HG02642 (cell line): ENCODE measurements at regions not wholly inside any gene's neighbourhood (a gene's known extent, or its start where the extent isn't known, plus 50 kb on each side); places are given as distances from the start of the nearest gene placed in this dataset.
A peak's percentile ranks its signal among the peaks of the same experiment; 100 is the strongest.

Experiments used
- ATAC-seq: cut with Tn5 transposase; IDR thresholded peaks from one replicate; pipeline ENCODE4 v1.9.1; 2021; ENCODE audit warnings: mild to moderate bottlenecking; ENCODE audit not compliant: unreplicated experiment, poor library complexity

DNA sequence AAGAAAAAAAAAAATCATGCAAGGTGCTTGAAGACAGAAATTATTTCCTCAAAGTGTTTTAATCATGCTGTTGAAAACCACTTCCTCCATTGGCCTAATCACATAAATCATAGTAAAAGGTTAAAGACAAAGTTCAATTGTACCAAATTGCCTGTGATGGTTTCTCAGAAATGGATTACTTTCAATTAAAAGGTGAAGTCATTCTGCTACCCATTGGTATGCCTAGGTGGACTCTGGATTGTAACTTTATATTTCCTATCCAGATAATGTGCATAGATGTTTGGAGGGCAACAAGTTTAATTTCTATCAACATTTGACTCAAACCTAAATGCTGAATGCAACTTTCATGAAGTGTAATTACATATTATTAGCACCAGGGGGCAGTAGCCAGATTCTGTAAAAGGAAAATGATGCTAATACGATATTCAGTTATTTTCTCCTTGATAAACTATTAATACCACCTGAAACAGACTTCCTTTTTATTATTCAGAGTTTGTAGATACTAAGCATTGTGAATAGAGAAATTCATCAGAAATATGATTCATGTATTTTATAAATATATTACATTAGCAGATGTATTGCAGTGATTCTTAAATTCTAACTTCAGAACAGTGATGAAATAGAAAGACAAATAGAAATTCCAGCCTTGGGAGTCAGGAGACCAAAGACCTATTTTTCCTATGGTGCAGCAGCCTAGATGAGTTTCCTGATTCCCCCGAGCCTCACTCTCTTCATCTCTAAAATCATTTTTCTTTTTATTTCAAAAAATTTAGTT lies 148.2 kb downstream of the CAAP1 start:
- no peak for ATAC-seq

- no peak for ATAC-seq
These were observed 149.7 kb downstream of the CAAP1 start for GRCh38 chr9:26742828-26743476.

GRCh38 chr9:26735160-26735559 lies 157.4 kb downstream of the CAAP1 start:
- ATAC-seq, result no peak

DNA sequence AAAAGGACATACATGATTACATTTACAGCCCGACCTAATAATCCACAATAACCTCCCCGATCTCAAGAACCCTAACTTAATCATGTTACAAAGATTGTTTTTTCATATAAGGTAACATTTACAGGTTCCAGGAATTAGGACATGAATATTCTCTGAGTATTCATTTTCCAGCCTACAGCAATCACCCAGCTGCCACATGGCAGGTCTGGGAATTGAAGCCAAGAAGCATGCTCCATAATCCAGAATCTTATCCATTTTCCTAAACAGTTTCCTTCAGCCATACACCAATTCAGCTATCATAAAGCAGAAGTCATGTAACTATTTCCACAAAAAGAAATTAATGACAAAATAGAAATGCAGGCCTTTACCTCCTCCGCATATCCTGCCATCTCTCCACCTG lies 163.4 kb downstream of the CAAP1 start:
- no peak for ATAC-seq

- peak; percentile 54 for ATAC-seq
These were observed 165.1 kb downstream of the CAAP1 start for GRCh38 chr9:26727471-26727870.

GRCh38 chr9:26725573-26725972 lies 167.0 kb downstream of the CAAP1 start:
- ATAC-seq, result no peak

DNA sequence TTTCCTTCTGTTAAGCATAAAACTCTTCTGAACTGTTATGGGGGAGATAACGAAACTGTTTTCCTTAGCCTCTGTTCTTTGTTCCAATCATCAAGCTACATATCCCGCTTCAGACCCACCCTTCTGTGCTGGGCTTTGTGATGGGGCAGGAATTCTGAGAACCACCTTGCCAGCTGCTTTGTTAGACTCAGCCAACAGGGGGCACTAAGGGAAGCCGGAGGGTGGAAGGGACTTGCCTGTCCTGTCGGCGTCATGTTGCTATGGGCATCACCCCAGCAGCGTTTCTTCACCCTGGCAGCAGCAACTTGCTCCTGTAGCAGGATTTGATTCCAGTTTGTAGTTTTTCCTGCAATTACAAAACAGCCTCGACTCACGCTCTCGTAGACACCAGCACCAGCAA lies 169.1 kb downstream of the CAAP1 start:
- ATAC-seq, result peak; percentile 83

- ATAC-seq, result no peak
These were observed 169.8 kb downstream of the CAAP1 start for GRCh38 chr9:26722755-26723154.

GRCh38 chr9:26710008-26710407 lies 182.6 kb downstream of the CAAP1 start:
- ATAC-seq, result no peak

- no peak for ATAC-seq
These were observed 186.4 kb downstream of the CAAP1 start for GRCh38 chr9:26706223-26706622.

GRCh38 chr9:26695298-26695622 lies 197.3 kb downstream of the CAAP1 start:
- ATAC-seq, result no peak

DNA sequence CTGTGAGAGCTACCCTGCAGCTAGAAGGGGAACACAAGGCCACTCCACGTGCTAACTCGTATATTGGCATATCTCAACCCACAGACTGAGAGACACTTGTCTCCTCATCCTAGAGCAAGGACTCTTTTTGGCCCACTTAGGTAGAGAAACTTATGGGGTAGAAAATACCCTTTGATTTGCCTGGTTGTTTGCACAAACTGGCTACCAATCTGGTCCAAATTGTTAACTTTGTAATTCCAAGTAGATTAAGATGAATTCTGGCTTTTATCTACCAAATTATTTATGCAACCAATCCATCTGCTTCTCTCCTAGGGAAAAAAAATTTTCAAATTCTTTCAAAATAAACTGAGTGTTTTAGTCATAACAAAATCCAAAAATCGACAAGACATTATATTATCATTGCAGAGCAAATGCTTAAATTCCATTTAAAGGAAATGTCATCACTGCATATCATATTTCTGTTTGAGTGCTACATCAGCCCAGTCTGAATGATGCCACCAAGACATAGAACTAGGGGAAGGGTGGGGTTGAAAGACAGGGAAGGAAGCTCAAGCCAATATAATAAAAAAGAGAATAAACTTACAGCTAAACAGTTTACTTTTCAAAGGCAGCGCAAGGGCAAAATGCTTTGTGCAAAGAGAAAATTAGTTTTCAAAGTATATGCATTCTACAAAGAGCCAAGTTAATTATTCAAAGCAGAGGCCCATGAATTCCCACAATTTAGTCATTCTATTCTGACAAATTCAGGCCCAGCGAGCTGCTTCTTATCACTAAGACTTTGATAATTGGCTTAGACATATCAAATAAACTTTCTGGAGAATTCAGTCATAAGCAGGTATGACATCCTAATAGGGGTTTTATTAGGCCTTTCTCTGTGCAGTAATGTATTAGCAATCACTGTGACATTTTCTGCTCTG lies 198.0 kb downstream of the CAAP1 start:
- no peak for ATAC-seq

DNA sequence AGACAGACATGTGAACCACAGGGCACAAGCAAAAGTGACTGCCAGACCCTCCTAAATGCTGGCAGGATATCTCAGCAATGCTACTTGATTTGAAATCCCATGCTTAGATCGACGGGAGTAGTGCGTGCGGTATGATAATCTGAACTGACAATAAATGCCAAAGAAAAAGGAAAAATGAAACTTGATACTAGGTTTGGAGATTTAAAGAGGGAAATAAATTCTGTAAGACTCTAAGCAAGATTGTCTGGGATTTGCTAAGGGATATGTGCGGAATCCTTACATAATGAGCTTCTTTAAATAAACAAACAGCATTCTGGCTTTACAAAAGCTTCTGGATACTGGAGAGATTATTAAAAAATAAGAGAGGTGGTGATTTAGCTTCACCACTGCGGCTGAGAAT lies 203.6 kb downstream of the CAAP1 start:
- ATAC-seq, result no peak

DNA sequence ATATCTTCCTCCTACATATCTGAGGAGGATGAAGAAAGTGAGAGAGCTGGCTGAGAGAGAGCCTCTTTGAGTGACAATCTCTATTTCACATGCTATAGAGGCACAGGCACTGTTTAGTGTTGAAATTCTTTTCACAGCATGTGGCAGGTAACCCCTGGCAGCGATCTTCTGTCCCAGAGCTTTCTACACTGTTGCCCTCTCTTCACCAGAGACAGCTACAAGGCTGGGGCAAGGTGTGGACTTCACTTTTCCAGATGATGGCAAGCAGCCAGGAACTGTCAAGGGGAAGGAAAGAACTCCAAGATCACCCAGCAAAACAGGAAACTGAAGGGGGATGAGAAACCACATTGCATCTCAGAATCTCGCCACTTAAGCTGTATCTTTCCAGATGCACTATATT lies 205.2 kb downstream of the CAAP1 start:
- ATAC-seq, result no peak

DNA sequence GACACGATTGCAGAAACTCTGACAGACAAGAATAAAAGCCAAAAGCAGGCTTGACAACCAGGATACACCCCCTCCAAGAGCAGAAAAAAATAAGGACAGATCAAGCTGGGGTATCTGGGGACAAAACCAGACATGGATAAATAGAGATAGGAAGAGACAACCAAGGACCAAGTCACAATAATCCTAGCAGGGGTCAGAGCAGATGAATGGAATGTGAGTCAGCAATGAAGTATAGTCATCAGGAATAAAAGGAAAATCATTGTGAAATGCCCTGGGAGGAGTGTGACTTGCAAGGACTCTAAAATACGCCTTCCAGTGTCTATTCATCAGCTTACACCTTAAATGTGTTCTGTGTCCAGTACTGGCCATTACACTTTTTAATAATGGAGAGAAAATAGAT lies 206.8 kb downstream of the CAAP1 start:
- no peak for ATAC-seq

- no peak for ATAC-seq
These were observed 208.6 kb downstream of the CAAP1 start for GRCh38 chr9:26684029-26684428.

- no peak for ATAC-seq
These were observed 209.7 kb downstream of the CAAP1 start for GRCh38 chr9:26682796-26683496.

- no peak for ATAC-seq
These were observed 210.6 kb downstream of the CAAP1 start for GRCh38 chr9:26682041-26682440.

DNA sequence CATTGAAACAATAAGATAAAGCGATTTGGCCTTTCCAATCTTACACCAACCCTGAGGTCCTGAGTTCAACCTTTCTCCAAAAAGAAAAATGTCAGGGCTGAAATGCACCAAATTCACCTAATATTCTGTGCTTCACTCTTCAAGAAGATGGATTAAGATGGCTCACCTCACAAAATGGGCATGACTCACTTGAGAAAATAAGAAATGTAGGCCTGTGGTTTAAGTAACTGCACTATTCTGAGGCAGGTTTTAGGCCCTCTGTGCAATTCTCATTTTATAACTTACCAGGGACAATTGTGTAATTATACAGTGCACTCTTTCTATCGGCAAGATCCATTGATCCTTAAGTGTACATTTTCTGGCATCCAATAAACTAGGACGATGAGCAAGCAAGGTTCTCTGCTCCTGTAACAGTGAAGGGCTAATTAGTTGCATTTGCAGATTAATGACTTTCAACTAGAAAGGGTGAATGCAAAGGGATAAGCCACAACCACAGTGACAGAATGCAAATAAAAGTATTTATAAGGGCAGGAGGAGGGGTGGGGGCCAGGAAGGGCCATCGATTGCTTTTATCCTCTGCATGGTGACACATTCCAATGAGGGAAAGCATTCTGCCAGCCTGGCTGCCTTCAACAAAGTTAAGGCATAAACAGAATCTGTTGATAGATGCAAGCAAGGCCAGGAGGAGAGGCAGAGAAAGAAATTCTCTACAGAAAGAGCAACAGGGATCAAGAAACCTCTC lies 214.5 kb downstream of the CAAP1 start:
- ATAC-seq, result no peak

GRCh38 chr9:26675035-26675434 lies 217.6 kb downstream of the CAAP1 start:
- ATAC-seq, result no peak
